OCI-LY1 (cell line): ENCODE measurements at regions not wholly inside any gene's neighbourhood (a gene's known extent, or its start where the extent isn't known, plus 50 kb on each side); places are given as distances from the start of the nearest gene placed in this dataset.

Experiments used
- CTCF ChIP-seq: fragments of 200-600 bp; sonication (generic), shearing (Covaris generic); IDR thresholded peaks from 2 replicates; pipeline ENCODE4 v1.5.1; 2017; ENCODE audit warnings: mild to moderate bottlenecking, antibody characterized with exemption, low read length, moderate library complexity, mixed read lengths
- EZH2 ChIP-seq: fragments of 200-600 bp; sonication (generic), shearing (Covaris generic); IDR thresholded peaks from 2 replicates; pipeline ENCODE4 v1.8.0; 2017; ENCODE audit warnings: borderline replicate concordance, mixed run types, mild to moderate bottlenecking, antibody characterized with exemption, low read length, moderate library complexity, mixed read lengths

GRCh38 chr6:16831136-16831535 is 69.9 kb upstream of the ATXN1 start:
- TF ChIP-seq CTCF (no peak), EZH2 (no peak)
